GM03348 (cell line): ENCODE measurements at regions not wholly inside any gene's neighbourhood (a gene's known extent, or its start where the extent isn't known, plus 50 kb on each side); places are given as distances from the start of the nearest gene placed in this dataset.
A peak's percentile ranks its signal among the peaks of the same experiment; 100 is the strongest.

Source experiments
- DNase-seq: peaks from one replicate; pipeline ENCODE4 v3.0.0; 2012; ENCODE audit warnings: low spot score

DNA sequence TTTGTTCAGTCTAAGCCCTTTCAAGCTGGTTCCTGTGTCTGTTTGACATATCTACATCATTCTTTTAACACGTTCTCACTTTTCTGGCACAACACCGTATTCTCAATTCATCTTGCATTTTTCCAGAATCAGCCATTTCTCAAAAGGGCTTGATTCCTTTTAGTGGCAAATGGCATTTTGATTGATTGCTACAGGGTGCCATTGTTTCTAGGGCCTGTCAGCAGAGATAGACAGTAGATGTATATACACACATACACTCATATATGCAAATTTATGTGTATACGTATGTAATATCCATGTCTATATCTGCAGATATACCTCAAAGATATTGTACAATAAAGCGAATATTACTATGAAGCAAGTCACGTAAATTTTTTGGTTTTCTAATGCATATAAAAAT is 367.9 kb upstream of the TNP1 start:
- DNase-seq = no peak

DNA sequence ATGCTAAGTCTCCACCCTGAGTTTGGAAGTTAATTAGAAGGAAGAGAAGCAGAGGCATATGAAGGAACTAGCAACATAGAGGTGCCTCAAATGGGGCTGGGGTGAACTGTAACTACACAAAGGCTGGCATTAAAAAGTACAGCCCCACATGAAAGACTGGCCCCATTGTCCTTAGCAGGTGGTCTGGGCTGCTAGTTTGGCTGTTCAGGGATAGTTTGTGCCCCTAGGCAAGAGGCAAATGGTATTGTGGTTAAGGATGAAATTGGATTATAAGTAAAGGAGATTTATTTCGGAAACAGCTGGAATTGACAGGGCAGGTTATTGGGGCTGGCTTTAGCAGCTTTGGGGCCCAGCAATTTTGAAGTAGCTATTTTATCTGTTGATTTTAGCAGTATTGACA is 365.7 kb upstream of the TNP1 start:
- no peak for DNase-seq

DNA sequence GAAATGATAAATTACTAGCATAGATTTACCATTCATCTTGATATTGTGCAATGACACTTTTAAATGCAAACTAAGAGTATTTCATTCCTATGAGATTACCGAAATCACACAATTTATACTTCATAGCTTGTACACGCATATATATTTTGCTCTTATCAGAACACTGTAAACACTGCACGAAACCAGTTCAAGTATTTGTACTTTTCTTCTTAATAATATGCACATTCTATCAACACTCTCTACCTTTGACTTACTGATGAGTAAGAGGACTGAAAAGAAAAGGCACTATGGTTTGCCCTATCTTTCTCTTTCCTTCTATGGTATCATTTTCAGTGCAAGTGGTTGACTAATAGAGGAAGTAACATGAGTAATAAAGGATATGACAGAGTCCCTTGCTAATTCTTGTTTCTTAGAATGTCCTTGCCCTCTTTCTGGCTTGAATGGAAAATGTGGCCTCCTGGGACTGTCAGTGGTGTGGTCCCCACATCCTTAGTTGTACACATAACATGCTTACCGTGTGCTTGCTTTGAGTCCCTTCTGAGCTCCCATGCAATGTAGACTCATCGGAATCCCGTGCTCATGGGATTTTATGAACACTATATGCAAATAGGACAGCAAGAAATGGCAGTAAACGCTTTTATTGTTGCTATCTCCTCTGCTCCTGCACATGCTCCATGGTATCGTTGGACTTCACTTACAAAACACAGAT is 363.5 kb upstream of the TNP1 start:
- peak; percentile 53 for DNase-seq

DNA sequence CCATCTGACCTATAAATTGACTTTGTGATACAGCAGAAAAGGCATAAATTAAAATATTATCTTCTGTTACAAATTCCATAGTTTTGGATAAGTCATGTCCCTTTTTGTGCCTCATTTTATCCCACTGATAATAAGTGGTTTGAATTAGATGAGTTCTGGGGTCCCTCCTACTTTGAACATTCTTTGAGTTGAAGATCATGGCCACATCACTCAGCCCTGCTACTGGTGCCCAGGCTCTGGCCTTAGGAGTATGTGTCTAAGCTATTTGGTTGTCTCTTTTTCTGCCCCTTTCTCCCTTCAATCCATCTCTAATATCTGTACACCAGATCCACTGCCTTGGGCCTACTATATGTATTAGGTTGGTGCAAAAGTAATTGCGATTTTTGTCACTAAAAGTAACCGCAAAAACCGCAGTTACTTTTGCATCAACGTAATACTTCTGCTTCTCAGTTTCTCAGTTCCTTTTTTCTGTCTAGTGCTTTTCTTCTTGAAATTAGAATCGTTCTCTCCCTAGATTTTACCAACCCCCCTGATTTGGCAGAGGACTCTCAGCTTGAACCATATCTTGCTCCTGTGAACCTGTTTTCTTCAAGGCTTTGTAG is 362.5 kb upstream of the TNP1 start:
- DNase-seq = no peak

DNA sequence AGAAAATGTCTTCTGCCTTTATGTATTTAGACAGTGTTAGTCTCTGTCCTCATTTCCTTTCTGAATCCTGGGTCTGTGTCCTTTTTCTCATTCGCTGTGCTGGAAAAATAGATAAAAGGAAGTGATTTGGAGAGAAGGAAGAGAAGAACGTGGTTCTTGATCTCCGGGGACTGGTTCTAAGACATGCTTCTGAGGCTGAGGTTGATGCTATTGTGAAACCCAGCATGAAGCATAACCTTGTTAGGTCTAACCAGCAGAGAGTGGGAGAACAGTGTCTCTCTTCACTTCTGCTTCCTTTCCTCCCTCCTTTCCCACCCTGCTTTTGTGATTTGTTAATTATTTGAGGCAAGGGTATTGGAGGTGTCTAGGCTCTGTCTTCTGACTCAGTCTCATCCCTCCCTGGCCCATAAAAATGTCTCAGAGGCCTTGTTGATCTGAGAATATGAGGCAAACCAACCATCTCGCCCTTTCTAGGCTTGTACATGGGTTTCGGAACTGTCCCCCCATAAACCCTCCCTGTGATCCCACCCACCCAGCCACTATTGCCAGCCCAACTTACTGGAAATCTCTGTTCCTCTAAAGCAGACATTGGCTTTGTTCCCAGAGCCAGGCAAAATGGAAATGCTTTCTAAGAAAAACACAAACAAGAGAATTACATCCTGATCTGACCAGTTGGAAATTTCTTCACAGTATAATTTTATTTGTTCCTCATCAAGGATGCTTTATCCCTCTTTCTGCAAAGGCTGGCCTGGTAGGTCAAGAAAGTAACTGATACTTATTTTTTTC is 360.6 kb upstream of the TNP1 start:
- no peak for DNase-seq

DNA sequence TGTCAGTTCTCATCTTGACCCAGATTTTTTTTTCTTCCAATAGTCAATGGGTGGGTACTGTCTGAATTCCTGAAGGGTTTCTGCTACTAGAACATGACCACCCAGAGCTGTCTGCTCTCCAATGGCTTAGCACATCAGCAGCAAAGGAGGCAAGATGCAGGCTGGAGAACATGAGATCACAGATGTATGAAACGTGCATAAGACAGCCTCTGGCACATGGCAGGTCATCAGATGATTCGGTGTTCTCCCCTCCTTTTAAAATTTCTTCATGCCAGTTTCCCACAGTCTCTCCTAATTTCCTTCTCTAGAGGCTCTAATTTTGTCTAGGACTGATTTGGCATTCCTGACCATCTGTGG is 359.3 kb upstream of the TNP1 start:
- no peak for DNase-seq

DNA sequence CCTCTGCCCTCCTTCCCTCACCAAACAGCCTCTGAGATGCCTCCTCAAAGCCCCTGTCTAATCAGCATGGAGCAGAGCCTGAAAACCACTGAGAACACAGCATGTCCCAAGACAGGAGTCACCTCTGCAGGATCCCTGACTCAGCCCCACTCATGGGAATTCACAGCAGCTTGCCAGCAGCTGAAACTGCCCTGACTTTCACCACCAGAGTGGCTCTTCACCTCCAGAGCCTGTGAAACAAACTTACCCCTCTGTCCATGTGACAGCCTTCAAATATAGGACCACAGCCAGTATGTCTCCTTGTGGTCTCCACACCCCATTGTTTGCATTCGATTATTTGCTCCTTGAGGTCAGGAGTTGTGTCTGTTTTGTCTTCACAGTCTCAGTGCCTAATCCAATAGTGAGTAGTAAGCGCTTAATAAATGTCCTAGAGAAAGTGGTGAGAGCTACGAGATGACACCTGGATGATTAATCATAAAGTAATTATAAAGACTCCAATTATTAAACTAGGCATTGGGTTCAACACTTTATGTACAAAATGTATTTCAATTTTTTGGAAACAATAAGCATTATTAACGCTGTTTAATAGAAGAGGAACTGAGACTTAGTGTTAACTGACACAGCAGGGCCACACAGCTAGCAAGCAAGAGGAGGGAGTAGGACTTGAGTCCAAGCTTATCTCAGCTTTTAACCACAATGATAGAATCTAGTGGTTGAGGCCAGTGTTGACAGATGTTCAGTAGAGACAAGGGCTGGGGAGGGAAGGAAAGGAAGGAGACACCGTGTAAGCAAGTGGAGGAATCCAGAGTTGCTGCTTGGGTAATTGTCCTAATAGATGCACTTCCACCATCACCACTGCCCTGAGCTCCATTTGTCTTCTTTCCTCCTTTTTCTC is 358.7 kb upstream of the TNP1 start:
- DNase-seq = peak; percentile 45

DNA sequence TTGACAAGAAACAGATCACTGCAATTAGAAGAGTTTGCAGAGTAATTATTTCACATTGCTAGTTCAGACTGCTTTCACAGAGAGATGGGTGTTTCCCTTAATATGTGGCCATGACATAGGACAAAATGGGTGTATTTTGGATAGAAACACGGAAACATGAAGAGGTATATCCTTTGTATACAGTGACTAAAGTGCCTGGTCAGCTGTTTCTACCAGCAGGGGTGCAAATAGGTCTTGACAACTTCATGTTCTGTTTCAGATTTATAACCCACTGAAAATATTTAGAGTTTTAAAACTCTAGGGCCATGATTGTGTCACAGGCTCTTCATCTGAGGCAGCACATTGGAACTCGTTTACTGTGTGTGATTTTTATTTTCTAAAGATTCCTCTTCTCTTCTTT is 357.1 kb upstream of the TNP1 start:
- no peak for DNase-seq

DNA sequence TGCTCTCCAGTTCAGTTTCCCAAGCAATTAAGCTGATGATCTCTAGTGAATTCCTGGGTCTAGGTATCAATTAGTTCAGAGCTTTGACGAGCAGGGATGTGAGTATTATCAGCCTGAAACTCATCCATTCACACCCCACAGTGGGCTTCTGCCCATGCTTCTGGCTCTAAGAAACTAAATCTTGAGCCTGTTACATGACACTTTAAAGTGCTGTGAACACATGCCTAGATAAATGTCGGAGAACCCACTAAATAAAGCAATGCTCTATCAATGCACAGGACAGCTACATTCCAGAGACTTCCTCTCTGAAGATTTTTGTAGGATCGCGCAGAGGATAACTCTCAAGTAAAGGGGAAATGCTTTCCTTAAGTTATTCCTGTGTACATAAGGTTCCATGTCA is 356.5 kb upstream of the TNP1 start:
- DNase-seq = no peak

DNA sequence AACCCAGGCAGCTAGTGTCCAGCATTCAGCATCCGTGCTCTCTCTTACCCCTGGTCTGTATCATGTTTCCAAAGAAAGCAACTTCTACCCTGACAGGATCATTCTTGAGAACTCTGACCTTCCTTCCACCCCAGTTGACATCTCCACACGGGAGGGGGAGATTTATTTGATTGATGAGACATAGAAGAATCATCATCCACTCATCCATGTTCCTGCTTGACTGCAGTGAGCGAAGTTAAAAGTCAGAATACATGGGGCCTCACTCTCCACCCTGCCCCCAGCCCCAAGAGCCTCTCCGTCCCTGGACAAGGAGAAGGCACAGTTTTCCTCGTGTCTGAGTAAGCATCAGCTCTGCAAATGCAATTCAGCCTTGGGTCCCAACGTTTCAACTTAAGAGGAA is 356.0 kb upstream of the TNP1 start:
- no peak for DNase-seq

DNA sequence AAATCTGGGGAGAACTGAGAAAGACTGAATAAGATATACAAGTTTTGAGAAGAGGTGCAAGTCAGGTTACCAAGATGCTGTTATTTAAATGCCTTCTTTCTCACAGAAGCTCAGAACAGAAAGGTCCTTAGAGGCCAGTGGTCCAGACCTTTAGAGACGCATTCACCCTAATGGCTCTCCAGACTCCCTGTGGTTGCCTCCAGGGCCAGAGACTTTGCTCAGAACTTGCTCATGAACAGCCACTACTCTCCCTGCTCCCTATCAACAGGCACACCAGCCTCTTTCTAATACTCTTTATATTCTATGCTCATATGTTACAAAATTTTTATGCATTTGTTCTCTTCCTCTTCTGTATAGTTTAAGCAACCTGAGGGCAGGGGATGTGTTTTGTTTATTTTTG is 349.0 kb upstream of the TNP1 start:
- DNase-seq = no peak

DNA sequence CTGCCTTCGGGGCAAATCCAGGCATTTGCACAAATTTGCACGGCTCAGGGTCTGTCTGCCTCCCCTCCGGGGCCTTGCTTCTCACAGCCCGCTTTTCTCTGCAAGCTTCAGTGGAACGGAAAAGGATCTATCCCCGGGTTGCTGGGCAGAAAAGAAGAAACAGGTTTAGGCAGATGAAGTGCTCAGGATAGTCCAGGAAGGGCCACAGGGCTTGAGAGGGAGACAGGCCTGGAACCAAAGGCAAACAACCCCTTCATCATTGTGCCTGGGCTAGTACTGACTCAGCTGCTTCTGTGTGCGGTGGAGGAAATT is 347.8 kb upstream of the TNP1 start:
- DNase-seq = no peak

DNA sequence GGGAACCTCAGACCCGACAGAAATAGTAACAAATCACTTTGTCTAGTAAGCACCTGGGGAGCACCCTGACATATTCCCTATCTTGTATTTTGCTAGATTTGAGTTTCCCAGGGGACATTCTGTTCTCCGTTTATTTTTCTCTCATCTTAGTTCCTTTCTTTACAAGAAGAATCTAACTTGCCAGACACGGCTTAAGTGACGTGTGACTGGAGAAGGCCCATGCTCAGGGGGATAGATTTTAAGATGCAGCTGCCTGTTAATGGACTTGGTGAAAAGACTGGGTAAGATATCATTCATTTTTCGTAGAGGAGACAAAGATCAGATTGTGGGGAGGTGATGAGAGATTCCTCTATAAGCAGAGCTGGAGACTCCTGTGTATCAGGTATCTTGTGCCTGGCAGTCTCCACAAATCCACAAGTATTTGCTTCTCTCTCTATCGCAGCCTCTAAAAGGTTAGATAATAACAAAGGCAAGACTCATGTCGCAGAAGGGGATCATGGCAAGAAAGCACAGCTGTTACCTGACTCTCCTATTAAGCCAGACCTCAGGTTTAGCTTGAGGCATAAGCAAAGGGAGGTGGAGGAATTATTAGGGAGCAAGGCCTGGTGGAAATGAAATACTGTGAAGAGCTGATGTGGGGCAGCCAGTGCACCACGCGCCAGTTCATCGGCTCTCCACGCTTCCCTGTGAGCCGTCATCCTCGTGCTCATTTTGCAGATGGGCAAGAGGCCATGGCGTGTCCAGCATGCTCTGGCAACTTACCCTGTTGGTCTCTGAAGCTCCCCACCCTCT is 347.2 kb upstream of the TNP1 start:
- no peak for DNase-seq

DNA sequence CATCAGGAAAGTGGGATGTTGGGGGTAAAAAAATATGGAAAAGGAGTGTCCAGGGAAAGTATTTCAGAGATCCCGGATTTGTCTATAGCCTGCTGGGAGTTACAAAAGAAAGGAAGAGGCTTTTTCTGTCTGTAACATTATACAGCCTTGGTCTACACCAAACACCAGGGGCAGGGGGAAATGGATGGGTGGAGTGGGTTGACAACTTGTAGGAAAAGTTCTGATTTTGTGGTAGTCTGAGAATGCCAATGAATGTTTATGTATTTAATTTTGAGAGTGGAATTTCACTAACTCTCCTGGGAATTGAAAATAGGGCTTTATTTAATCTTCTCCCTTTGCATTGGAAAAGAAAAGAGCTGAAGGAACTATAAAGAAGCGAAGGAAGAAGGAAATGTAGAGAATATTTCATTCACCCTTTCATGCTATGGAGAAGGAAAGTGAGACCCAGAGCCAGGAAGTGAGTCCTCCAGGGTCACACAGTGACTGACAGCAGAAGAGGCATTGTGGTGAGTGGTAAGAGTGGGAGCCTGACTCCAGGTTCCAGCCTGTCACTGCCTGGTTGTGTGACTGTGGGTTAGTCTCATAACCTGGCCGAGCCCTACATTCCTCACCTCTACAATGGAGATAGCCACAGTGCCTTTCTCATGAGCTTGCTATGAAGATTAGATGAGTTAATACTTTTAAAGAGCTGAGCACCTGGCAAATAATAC is 346.3 kb upstream of the TNP1 start:
- DNase-seq = no peak

DNA sequence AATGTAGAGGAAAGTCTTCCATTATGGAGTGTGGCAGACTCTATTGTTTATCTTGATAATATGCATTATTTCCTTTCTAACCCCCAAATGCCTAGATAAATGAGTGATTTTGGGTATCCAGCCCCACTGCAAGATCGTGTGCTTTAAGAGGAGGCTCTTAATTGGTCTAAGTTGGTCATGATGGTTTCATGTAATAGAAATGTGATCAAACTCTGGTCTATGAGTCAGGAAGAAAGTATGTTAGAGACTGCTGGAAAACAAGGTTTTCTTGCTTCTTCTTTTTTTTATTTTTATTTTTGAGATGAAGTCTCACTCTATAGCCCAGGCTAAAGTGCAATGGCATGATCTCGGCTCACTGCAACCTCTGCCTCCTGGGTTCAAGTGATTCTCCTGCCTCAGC is 344.5 kb upstream of the TNP1 start:
- DNase-seq = no peak

DNA sequence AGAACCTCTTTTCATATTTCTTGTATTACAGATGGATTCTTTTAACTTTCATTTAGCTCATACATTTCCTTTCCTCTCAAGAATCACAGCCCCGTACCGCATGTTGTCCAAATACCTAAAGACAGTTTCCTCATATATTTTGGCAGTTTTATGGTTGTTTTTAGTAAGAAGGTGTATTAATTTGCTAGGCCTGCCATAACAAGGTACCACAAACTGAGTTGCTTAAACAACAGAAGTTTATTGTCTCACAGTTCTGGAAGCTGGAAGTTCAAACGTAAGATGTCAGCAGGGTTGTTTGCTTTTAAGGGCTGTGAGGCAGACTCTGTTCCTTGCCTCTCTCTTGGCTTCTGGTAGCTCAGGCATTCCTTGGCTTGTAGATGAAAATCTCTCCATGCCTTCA is 343.2 kb upstream of the TNP1 start:
- DNase-seq = no peak

DNA sequence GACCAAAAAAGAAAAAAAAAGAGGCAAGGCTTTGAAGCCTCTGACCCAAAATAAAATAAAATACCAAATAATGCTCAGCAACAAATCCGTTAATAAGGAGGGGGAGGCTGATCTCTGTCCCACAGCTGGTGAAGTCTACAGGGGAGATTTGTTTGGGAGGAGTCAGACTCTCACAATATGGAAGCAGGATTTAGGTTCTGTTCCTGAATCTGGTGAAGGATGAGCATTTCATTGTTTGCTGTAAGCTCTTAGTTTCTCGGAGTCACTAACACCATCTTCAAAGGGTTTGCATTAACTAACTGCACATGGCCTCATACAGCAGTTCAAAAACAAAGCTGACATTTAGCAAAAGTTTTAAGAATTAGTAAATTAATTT is 339.4 kb upstream of the TNP1 start:
- DNase-seq = no peak

DNA sequence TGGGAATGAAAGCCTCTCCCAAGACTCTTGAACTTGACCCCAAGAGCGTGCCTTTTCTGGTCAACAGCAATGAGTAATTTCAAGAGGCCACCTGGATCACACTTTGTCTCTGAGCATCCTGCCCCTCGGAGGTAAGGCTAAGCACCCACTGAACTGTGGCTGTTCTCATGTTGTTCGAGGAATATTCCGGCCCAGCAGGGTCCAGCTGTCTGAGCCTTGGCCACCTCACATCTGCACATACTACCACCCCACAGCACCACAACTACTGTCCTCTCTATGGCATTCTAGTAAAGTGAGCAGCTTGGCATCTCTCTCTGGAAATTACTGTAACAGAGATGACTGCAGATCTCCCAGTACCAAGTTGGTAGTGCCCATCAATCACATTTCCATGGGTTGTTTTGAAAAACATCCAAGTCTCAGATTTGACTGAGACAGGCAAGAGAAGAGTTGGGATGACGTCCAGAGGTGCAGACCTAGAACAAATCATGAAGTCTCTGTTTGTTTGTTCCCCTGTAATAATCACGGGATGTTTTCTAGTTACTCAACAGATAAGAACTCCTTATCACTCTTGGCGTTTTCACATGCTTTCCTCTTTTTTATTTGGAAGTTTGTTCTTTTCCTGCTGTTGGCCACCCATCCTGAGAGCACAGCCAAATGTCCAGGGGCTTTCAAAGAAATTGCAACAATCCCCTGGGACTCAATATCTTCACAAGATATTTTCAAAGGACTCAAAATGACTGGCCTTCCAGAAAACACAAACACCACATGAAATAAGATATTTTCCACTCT is 336.0 kb upstream of the TNP1 start:
- no peak for DNase-seq

DNA sequence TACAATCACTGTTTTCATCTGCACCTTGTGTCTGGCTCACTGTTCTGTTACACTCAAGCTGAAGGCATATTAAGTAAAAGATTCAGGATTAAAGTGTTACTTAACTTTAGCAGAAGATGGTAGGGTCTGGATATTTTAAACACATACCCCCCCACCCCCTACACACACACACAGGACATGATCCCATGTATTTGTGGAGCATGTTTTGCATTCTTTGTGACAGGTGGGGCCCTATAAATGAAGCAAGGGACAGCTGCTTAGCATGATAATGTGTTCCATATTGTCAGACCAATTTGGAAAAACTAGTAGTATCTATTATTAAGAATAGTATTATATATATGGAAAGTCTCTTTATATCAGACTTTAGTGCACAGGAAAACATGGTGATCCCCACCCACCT is 335.2 kb upstream of the TNP1 start:
- DNase-seq = no peak
